Muscle layer of duodenum (tissue), 2 donors: ENCODE measurements at regions not wholly inside any gene's neighbourhood (a gene's known extent, or its start where the extent isn't known, plus 50 kb on each side); places are given as distances from the start of the nearest gene placed in this dataset.
"Not testable (repeated sequence)": the region's sequence is repeated elsewhere in the genome, so short reads cannot be mapped to it uniquely, and the experiment has no call there.

Source experiments
- H3K27ac ChIP-seq: one replicate; pipeline ENCODE4 v1.7.0; 2013; ENCODE audit warnings: mild to moderate bottlenecking, low read length
- H3K27me3 ChIP-seq: one replicate; pipeline ENCODE4 v1.7.0; 2013; ENCODE audit warnings: low read depth, mild to moderate bottlenecking, control low read depth, low read length
- H3K36me3 ChIP-seq, 2 donors: one replicate each; pipeline ENCODE4 v1.7.0; 2013; ENCODE audit warnings: low read length in 2 of 2, control low read depth in 1 of 2, mild to moderate bottlenecking in 1 of 2; ENCODE audit not compliant: insufficient read depth in 2 of 2, control insufficient read depth in 1 of 2
- H3K4me1 ChIP-seq, 2 donors: one replicate each; pipeline ENCODE4 v1.7.0; 2013; ENCODE audit warnings: low read length in 2 of 2, mild to moderate bottlenecking in 2 of 2, control low read depth in 1 of 2, moderate library complexity in 1 of 2; ENCODE audit not compliant: insufficient read depth in 2 of 2, control insufficient read depth in 1 of 2
- H3K4me3 ChIP-seq, 2 donors: one replicate each; pipeline ENCODE4 v1.7.0; 2013; ENCODE audit warnings: low read length in 2 of 2, low read depth in 1 of 2, mild to moderate bottlenecking in 1 of 2
- H3K9me3 ChIP-seq, 2 donors: one replicate each; pipeline ENCODE4 v1.7.0; 2013; ENCODE audit warnings: low read length in 2 of 2, control low read depth in 1 of 2, mild to moderate bottlenecking in 1 of 2; ENCODE audit not compliant: control insufficient read depth in 1 of 2
- donor health status: healthy.

GRCh38 chr15:36191459-36191858, 388.0 kb upstream of the CDIN1 start:
- Histone ChIP-seq H3K9me3 (peaks cover 0 to 2% of the 10 kb centered on the region in 2 donors), H3K4me1 (no peaks in the 10 kb centered on the region), H3K4me3 (no peak overlapping the region), H3K27ac (no peak overlapping the region), H3K27me3 (no peaks in the 10 kb centered on the region), H3K36me3 (no peaks in the 10 kb centered on the region)

GRCh38 chr15:36195361-36196007, 383.9 kb upstream of the CDIN1 start:
- H3K36me3 ChIP-seq, H3K4me1 ChIP-seq, H3K9me3 ChIP-seq, H3K27me3 ChIP-seq, H3K27ac ChIP-seq, H3K4me3 ChIP-seq: not testable (repeated sequence)

GRCh38 chr15:36208868-36209582, 370.4 kb upstream of the CDIN1 start:
- Histone ChIP-seq H3K4me3 (no peak overlapping the region), H3K36me3 (no peaks in the 10 kb centered on the region), H3K4me1 (no peaks in the 10 kb centered on the region), H3K9me3 (no peaks in the 10 kb centered on the region), H3K27ac (no peak overlapping the region), H3K27me3 (no peaks in the 10 kb centered on the region)

- Histone ChIP-seq H3K4me3 (no peak overlapping the region), H3K4me1 (no peaks in the 10 kb centered on the region), H3K27ac (no peak overlapping the region), H3K9me3 (no peaks in the 10 kb centered on the region), H3K36me3 (no peaks in the 10 kb centered on the region), H3K27me3 (no peaks in the 10 kb centered on the region)
Observed at GRCh38 chr15:36210426-36210825, 369.0 kb upstream of the CDIN1 start.

GRCh38 chr15:36218322-36218721, 361.1 kb upstream of the CDIN1 start:
- Histone ChIP-seq H3K9me3 (peaks cover 0 to 5% of the 10 kb centered on the region in 2 donors), H3K36me3 (no peaks in the 10 kb centered on the region), H3K4me3 (no peak overlapping the region)

GRCh38 chr15:36218991-36219390, 360.4 kb upstream of the CDIN1 start:
- peaks cover 0 to 5% of the 10 kb centered on the region in 2 donors for H3K9me3 ChIP-seq
- no peaks in the 10 kb centered on the region for H3K36me3 ChIP-seq
- peaks cover 0 to 5% of the 10 kb centered on the region in 2 donors for H3K4me1 ChIP-seq
- no peak overlapping the region for H3K27ac ChIP-seq
- H3K4me3 ChIP-seq: no peak overlapping the region
- no peaks in the 10 kb centered on the region for H3K27me3 ChIP-seq

More at GRCh38 chr15:36218322-36218721, 361.1 kb upstream of the CDIN1 start:
- no peak overlapping the region for H3K27ac ChIP-seq
- no peaks in the 10 kb centered on the region for H3K27me3 ChIP-seq
- peaks cover 0 to 5% of the 10 kb centered on the region in 2 donors for H3K4me1 ChIP-seq

- Histone ChIP-seq H3K9me3 (peaks cover 0 to 5% of the 10 kb centered on the region in 2 donors), H3K27me3 (no peaks in the 10 kb centered on the region), H3K4me3 (no peak overlapping the region)
Observed at GRCh38 chr15:36221992-36222391, 357.4 kb upstream of the CDIN1 start.

GRCh38 chr15:36230776-36231175, 348.6 kb upstream of the CDIN1 start:
- H3K36me3 ChIP-seq: no peaks in the 10 kb centered on the region
- H3K9me3 ChIP-seq: peaks cover 0 to 2% of the 10 kb centered on the region in 2 donors
- no peaks in the 10 kb centered on the region for H3K27me3 ChIP-seq
- no peaks in the 10 kb centered on the region for H3K4me1 ChIP-seq
- H3K27ac ChIP-seq: no peak overlapping the region
- no peak overlapping the region for H3K4me3 ChIP-seq

More at GRCh38 chr15:36221992-36222391, 357.4 kb upstream of the CDIN1 start:
- Histone ChIP-seq H3K4me1 (peaks cover 0 to 5% of the 10 kb centered on the region in 2 donors), H3K36me3 (no peaks in the 10 kb centered on the region), H3K27ac (no peak overlapping the region)

GRCh38 chr15:36232491-36232890, 346.9 kb upstream of the CDIN1 start:
- Histone ChIP-seq H3K9me3 (peaks cover 0 to 2% of the 10 kb centered on the region in 2 donors), H3K4me3 (no peak overlapping the region), H3K4me1 (no peaks in the 10 kb centered on the region), H3K36me3 (no peaks in the 10 kb centered on the region), H3K27me3 (no peaks in the 10 kb centered on the region), H3K27ac (no peak overlapping the region)

GRCh38 chr15:36234743-36235142, 344.7 kb upstream of the CDIN1 start:
- Histone ChIP-seq H3K36me3 (no peaks in the 10 kb centered on the region), H3K27ac (no peak overlapping the region), H3K4me3 (no peak overlapping the region), H3K27me3 (no peaks in the 10 kb centered on the region), H3K9me3 (peaks cover 0 to 2% of the 10 kb centered on the region in 2 donors), H3K4me1 (no peaks in the 10 kb centered on the region)

- H3K4me3 ChIP-seq: no peak overlapping the region
- no peaks in the 10 kb centered on the region for H3K27me3 ChIP-seq
- no peaks in the 10 kb centered on the region for H3K36me3 ChIP-seq
- no peaks in the 10 kb centered on the region for H3K4me1 ChIP-seq
- H3K27ac ChIP-seq: no peak overlapping the region
- H3K9me3 ChIP-seq: peaks cover 0 to 2% of the 10 kb centered on the region in 2 donors
Observed at GRCh38 chr15:36235173-36235572, 344.3 kb upstream of the CDIN1 start.
